HG02970 (cell line): ENCODE measurements at regions not wholly inside any gene's neighbourhood (a gene's known extent, or its start where the extent isn't known, plus 50 kb on each side); places are given as distances from the start of the nearest gene placed in this dataset.
"Not testable (repeated sequence)": the region's sequence is repeated elsewhere in the genome, so short reads cannot be mapped to it uniquely, and the experiment has no call there.

Experiments
- ATAC-seq: cut with Tn5 transposase; IDR thresholded peaks from one replicate; pipeline ENCODE4 v1.9.1; 2021; ENCODE audit warnings: mild to moderate bottlenecking, moderate library complexity, moderate number of reproducible peaks; ENCODE audit not compliant: unreplicated experiment, low FRiP score

- no peak for ATAC-seq
These were observed 237.2 kb downstream of the TOMM20 start for GRCh38 chr1:234891427-234891826.

- ATAC-seq, result no peak
These were observed 239.0 kb downstream of the TOMM20 start for GRCh38 chr1:234889643-234890042.

GRCh38 chr1:234888247-234888646 lies 240.4 kb downstream of the TOMM20 start:
- not testable (repeated sequence) for ATAC-seq

- no peak for ATAC-seq
These were observed 241.4 kb downstream of the TOMM20 start for GRCh38 chr1:234887016-234887900.

- no peak for ATAC-seq
These were observed 242.3 kb downstream of the TOMM20 start for GRCh38 chr1:234886081-234886984.

- no peak for ATAC-seq
These were observed 243.0 kb downstream of the TOMM20 start for GRCh38 chr1:234885601-234886000.

- ATAC-seq, result no peak
These were observed 243.9 kb downstream of the TOMM20 start for GRCh38 chr1:234884701-234885100.

- no peak for ATAC-seq
These were observed 244.6 kb downstream of the TOMM20 start for GRCh38 chr1:234884006-234884405.

GRCh38 chr1:234882898-234883297 lies 245.7 kb downstream of the TOMM20 start:
- no peak for ATAC-seq

GRCh38 chr1:234881893-234882771 lies 246.5 kb downstream of the TOMM20 start:
- ATAC-seq, result no peak

GRCh38 chr1:234879147-234880080 lies 249.2 kb downstream of the TOMM20 start:
- ATAC-seq, result no peak

- ATAC-seq, result no peak
These were observed 250.3 kb downstream of the TOMM20 start for GRCh38 chr1:234878288-234878687.

GRCh38 chr1:234877761-234878160 lies 250.9 kb downstream of the TOMM20 start:
- ATAC-seq, result no peak

GRCh38 chr1:234875953-234876855 lies 252.4 kb downstream of the TOMM20 start:
- no peak for ATAC-seq

GRCh38 chr1:234875328-234875952 lies 253.2 kb downstream of the TOMM20 start:
- no peak for ATAC-seq

GRCh38 chr1:234874291-234875288 lies 254.0 kb downstream of the TOMM20 start:
- no peak for ATAC-seq
